ENCODE measurements at regions not wholly inside any gene's neighbourhood (a gene's known extent, or its start where the extent isn't known, plus 50 kb on each side); places are given as distances from the start of the nearest gene placed in this dataset.

DNA sequence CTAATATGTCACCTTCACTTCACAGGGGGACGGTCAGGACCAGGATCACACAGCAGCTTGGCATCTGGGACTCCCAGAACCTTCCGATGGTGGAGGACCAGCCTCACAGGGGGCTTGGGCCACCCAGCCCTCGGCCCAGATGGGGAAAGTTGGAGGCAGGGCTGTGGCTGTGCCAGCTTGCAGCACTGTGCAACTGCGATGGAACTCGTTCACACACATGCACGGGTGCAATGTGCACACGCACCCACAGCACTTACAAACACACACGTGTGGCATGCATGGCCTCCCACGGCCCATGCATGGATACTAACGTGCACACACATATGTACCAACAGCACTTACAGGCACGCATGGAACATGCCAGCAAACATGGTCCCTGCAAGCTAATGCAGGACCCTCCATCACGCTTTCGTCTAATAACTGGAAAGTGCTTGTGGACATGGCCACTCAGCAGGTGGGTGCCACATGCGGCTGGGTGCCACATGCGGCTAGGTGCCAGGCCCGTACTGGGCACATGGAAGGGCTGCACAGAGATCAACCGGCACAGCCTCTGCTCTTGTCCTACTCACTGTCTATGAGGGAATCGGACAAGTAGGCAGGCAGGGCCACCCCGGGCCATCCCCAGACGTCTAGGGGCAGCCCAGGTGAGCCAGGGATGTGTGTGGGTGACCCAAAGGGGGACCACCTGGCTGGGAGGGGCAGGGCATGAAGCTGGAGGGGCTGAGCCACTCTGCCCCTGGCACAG, 63.2 kb downstream of the ADRA2C start:
- DNase-seq (ENCODE audit: low read depth): no peak
- no peak overlapping the region for H3K4me3 ChIP-seq (ENCODE audit: low read depth, low read length)
- TF ChIP-seq, protein P1, sequence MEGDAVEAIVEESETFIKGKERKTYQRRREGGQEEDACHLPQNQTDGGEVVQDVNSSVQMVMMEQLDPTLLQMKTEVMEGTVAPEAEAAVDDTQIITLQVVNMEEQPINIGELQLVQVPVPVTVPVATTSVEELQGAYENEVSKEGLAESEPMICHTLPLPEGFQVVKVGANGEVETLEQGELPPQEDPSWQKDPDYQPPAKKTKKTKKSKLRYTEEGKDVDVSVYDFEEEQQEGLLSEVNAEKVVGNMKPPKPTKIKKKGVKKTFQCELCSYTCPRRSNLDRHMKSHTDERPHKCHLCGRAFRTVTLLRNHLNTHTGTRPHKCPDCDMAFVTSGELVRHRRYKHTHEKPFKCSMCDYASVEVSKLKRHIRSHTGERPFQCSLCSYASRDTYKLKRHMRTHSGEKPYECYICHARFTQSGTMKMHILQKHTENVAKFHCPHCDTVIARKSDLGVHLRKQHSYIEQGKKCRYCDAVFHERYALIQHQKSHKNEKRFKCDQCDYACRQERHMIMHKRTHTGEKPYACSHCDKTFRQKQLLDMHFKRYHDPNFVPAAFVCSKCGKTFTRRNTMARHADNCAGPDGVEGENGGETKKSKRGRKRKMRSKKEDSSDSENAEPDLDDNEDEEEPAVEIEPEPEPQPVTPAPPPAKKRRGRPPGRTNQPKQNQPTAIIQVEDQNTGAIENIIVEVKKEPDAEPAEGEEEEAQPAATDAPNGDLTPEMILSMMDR (IDR thresholded peaks at IDR 0.05; ENCODE audit: low read depth, low read length, missing control alignments): no peak

DNA sequence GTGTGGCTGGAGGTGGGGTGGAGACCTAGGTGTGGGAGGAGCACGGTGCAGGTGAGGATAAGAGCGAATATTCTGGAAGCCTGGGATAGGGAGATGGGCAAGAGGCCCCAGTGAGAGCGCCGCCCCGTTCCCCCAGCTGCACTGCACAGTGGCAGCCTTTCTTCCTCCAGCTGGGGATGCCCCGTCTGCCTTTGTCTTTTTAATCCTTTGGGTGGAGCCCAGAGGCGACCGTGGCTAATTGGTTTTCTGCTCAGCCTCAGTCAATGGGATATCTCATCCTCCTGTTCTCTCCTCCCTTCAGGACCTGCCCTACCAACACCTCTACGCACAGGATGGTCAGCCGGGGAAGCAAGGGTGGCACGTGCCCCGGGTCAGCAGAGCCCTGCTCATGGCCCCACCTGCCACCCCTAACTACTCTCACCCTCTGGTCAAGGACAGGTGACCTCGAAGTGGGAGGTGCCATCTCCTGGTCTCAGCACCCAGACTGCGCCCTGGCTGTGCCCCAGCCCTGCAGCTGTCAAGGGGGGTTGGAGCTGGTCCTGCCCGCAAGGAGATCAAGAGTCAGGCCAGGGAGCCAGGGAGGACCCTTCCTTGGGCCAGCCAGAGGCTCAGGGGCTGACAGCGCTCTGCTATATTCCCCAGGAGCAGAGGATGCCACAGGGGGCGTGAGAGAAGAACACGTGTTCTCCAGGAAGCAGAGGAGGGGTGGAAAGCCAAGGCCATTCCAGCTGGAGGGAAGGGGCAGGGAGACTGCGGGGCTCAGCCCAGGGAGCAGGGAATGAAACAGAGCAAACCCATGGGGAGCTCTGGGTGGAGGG, 64.0 kb downstream of the ADRA2C start:
- TF ChIP-seq, protein P1 (IDR thresholded peaks at IDR 0.05; ENCODE audit: low read depth, low read length, missing control alignments): no peak
- no peak overlapping the region for H3K4me3 ChIP-seq (ENCODE audit: low read depth, low read length)
- DNase-seq (ENCODE audit: low read depth): no peak

DNA sequence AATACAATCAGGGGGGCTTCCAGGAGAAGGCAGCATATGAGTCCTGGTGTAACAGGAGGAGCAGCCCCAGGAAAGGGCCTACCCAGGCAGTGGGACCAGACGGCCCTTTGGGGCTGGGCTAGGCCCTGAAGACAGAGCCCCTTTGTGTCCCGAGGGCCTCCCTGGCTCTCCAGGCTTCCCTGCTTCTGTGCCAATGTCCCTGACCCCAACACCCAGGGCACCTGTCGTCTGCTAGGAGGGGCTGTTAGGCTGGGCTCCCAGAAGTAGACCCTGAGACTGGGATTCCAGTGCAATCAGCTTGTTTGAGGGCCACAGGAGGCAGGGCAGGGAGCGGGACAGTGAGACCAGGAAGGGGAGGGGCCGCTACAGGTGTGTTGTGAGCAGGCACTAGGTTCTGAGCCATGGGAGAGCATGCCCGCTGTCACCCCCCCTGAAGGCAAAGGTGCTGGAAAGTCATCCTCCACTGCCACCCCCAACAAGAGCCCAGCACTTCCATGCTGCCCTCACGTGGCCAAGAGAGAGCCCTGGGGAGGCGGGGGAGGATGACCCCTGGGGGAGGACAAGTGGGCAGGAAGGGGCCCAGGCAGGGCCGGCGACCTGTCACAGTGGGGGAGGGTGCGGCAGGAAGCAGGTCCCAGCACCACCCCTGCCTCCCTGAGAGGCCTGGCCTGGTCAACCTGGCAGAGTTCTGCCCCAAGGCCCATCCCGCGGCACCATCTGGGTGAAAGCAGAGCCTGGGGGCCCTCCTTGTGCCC, 64.8 kb downstream of the ADRA2C start:
- TF ChIP-seq, protein P1 (IDR thresholded peaks at IDR 0.05; ENCODE audit: low read depth, low read length, missing control alignments): no peak
- no peak overlapping the region for H3K4me3 ChIP-seq (ENCODE audit: low read depth, low read length)
- no peak for DNase-seq (ENCODE audit: low read depth)

DNA sequence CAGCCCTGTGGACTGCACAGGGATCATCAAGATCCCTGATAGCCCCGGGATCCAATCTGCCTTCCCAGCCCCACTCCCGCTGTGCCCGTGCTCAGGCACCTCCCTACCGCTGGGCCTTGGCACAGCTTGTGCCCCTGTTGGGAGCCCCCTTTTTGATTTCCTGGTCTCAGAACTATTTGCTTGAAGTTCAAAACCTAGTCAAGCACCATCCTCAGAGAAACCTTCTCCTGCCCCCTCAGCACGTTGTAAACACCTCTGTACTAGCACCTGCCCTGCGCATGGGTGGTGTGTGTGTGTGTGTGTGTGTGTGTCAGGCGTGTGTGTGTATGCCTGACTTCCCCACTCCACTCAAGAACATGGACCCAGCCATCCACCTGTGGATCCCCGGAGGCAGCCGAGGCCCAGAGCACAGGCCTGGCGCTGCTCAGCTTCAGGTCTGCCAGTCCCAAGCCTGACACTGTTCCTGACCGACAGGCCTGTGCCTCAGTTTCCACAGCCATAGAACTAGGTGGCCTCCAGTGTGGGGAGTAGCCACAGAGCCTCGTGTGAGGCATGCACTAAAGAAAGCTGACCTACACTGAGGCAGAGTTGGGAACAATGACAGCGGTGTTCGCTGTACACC, 65.5 kb downstream of the ADRA2C start:
- TF ChIP-seq, protein P1 (IDR thresholded peaks at IDR 0.05; ENCODE audit: low read depth, low read length, missing control alignments): no peak
- DNase-seq (ENCODE audit: low read depth): no peak
- no peak overlapping the region for H3K4me3 ChIP-seq (ENCODE audit: low read depth, low read length)

DNA sequence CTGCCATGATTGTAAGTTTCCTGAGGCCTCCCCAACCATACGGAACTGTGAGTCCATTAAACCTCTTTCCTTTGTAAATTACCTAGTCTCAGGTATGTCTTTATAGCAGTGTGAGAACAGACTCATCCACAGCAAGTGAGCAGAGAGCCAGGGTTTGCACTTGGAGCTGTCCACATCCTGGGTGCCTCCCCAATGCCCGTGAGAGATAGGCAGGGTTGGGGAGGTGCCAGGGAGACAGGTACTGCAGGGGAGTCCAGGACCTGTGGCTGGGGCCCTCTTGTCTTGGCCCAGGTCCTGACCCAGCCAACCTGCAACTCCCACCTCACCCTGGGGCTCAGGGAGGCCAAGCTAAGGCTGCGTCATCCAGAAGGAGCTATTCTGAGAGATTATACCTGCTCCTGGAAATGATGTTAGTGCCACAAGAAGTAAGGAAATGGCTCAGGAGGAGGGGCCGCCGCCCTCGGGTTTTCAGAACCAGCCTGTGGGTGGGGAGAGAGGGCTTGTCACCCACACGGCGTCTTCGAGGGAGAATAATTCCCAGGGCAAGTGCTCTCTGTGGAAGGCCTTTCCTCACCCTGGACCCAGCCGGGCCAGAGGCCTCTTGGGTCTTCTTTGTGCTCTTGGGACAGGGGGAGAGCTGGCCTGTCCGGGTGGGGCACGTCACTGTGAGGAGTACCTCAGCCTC, 66.5 kb downstream of the ADRA2C start:
- TF ChIP-seq, protein P1 (IDR thresholded peaks at IDR 0.05; ENCODE audit: low read depth, low read length, missing control alignments): no peak
- no peak for DNase-seq (ENCODE audit: low read depth)
- no peak overlapping the region for H3K4me3 ChIP-seq (ENCODE audit: low read depth, low read length)

DNA sequence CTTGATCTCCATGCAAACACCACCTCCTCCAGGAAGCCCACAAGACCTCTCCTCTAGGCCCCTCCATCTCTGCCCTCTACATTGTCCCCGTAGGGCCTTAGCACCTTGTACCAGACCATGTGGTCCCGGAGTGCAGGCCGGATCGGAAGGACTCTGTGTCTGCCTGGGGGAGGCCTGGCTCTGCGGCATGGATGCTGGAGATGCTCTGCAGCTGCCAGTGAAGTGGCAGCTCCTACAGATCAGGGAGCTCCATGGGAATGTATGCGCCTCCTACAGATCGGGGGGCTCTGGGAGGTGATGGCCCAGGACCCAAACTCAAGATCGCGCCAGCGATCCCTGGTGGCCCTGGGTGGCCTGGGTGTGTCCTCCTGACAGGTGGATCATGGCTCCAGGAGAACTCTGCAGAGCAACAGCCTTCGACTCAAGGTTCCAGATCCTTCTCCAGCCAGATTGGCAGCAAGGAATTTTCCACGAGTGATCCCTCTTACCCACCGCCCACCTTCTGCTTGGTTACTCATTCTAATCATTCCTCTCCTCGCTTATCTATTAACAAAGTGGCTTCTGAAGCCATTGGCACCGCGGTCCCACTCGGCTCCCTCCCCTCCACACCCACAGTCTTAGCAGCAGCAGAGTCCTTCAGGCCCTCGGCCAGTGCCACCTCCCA, 67.3 kb downstream of the ADRA2C start:
- TF ChIP-seq, protein P1 (IDR thresholded peaks at IDR 0.05; ENCODE audit: low read depth, low read length, missing control alignments): no peak
- DNase-seq (ENCODE audit: low read depth): no peak
- H3K4me3 ChIP-seq (ENCODE audit: low read depth, low read length): no peak overlapping the region
